IMR-90 (cell line): ENCODE measurements at regions not wholly inside any gene's neighbourhood (a gene's known extent, or its start where the extent isn't known, plus 50 kb on each side); places are given as distances from the start of the nearest gene placed in this dataset.

Experiments used
- ATAC-seq: fragments of 200-7000 bp; cut with Tn5 transposase; 2 replicates; pipeline ENCODE4 v1.9.1; 2020; ENCODE audit warnings: low read depth, mild to moderate bottlenecking, moderate library complexity
- BruUV-seq: library from RNA; stranded (reverse); fragments of 400-500 nt; replicated peaks from 2 replicates; lab custom pipeline; 2021; lab: Mats Ljungman, UMichigan
- CTCF ChIA-PET: fragments of 300-600 bp; formaldehyde crosslinking; extraction: SDS; loops from one replicate; lab custom pipeline; 2021; ENCODE audit warnings: antibody characterized with exemption; lab: Yijun Ruan, JAX
- POLR2A ChIA-PET: fragments of 300-600 bp; sonication (Branson Sonifier 250); formaldehyde crosslinking; loops from one replicate; lab custom pipeline; 2022; ENCODE audit warnings: antibody characterized with exemption; ENCODE audit not compliant: unreplicated experiment; lab: Charles Lee
- DNase-seq: peaks from one replicate; pipeline ENCODE4 v3.0.0; 2013
- H2AFZ ChIP-seq: replicated peaks from 2 replicates; pipeline ENCODE3; 2013; ENCODE audit warnings: low read length, mild to moderate bottlenecking; ENCODE audit not compliant: poor library complexity
- H2AK5ac ChIP-seq: 2 replicates; pipeline ENCODE4 v1.6.1; 2013; ENCODE audit warnings: low read depth, low read length, inconsistent platforms
- H2AK9ac ChIP-seq: replicated peaks from 2 replicates; pipeline ENCODE3; 2013; ENCODE audit warnings: mild to moderate bottlenecking, low read depth, low read length, moderate library complexity; ENCODE audit not compliant: poor library complexity
- H2BK120ac ChIP-seq: 2 replicates; pipeline ENCODE4 v1.6.1; 2013; ENCODE audit warnings: low read depth, low read length, inconsistent platforms
- H2BK15ac ChIP-seq: 3 replicates; pipeline ENCODE4 v1.6.1; 2013; ENCODE audit warnings: low read depth, low read length, inconsistent platforms
- H2BK20ac ChIP-seq: 2 replicates; pipeline ENCODE4 v1.6.1; 2013; ENCODE audit warnings: low read depth, mild to moderate bottlenecking, inconsistent platforms, low read length, moderate library complexity
- H2BK5ac ChIP-seq: 2 replicates; pipeline ENCODE4 v1.6.1; 2013; ENCODE audit warnings: mild to moderate bottlenecking, low read depth, low read length, inconsistent platforms; ENCODE audit not compliant: poor library complexity, severe bottlenecking
- H3K14ac ChIP-seq: replicated peaks from 2 replicates; pipeline ENCODE4 v1.6.1; 2013; ENCODE audit warnings: low read depth, low read length, inconsistent platforms
- H3K18ac ChIP-seq: 2 replicates; pipeline ENCODE4 v1.6.1; 2013; ENCODE audit warnings: low read depth, low read length, control low read depth
- H3K23ac ChIP-seq: 2 replicates; pipeline ENCODE4 v1.6.1; 2013; ENCODE audit warnings: low read depth, low read length, inconsistent platforms
- H3K27ac ChIP-seq: 2 replicates; pipeline ENCODE4 v1.5.1; 2013; ENCODE audit warnings: mild to moderate bottlenecking, control low read depth, low read length; ENCODE audit not compliant: insufficient read depth
- H3K27me3 ChIP-seq: 2 replicates; pipeline ENCODE4 v1.6.1; 2013; ENCODE audit warnings: low read length; ENCODE audit not compliant: control insufficient read depth, insufficient read depth
- H3K36me3 ChIP-seq: 2 replicates; pipeline ENCODE4 v1.6.1; 2013; ENCODE audit warnings: low read length, mixed read lengths; ENCODE audit not compliant: control insufficient read depth, insufficient read depth
- H3K4ac ChIP-seq: 2 replicates; pipeline ENCODE4 v1.6.1; 2013; ENCODE audit warnings: low read depth, low read length, inconsistent platforms
- H3K4me1 ChIP-seq: 2 replicates; pipeline ENCODE4 v1.6.1; 2013; ENCODE audit warnings: low read length, mixed read lengths; ENCODE audit not compliant: control insufficient read depth, insufficient read depth
- H3K4me2 ChIP-seq: 2 replicates; pipeline ENCODE4 v1.6.1; 2013; ENCODE audit warnings: low read depth, mild to moderate bottlenecking, control low read depth, low read length, moderate library complexity
- H3K4me3 ChIP-seq: 2 replicates; pipeline ENCODE4 v1.5.1; 2013; ENCODE audit warnings: low read depth, mild to moderate bottlenecking, control low read depth, low read length, moderate library complexity; ENCODE audit not compliant: insufficient read depth
- H3K56ac ChIP-seq: 2 replicates; pipeline ENCODE4 v1.6.1; 2013; ENCODE audit warnings: low read length, inconsistent platforms; ENCODE audit not compliant: insufficient read depth; ENCODE audit errors: extremely low read depth
- H3K79me1 ChIP-seq, 2 experiments: 2 replicates each; pipeline ENCODE4 v1.6.1; 2013; ENCODE audit warnings: low read length in 2 of 2, inconsistent platforms in 1 of 2, low read depth in 1 of 2
- H3K9ac ChIP-seq: 2 replicates; pipeline ENCODE4 v1.6.1; 2013; ENCODE audit warnings: low read depth, low read length, control low read depth
- H3K9me1 ChIP-seq: 2 replicates; pipeline ENCODE4 v1.6.1; 2013; ENCODE audit warnings: low read length, inconsistent platforms; ENCODE audit not compliant: insufficient read depth
- H3K9me3 ChIP-seq: 2 replicates; pipeline ENCODE4 v1.6.1; 2013; ENCODE audit warnings: low read length; ENCODE audit not compliant: control insufficient read depth, insufficient read depth
- H4K20me1 ChIP-seq: 2 replicates; pipeline ENCODE4 v1.6.1; 2013; ENCODE audit warnings: low read length, inconsistent platforms; ENCODE audit not compliant: insufficient read depth
- H4K5ac ChIP-seq: 2 replicates; pipeline ENCODE4 v1.6.1; 2013; ENCODE audit warnings: mild to moderate bottlenecking, low read depth, low read length, control low read depth
- H4K8ac ChIP-seq, 2 experiments: 2 replicates each; pipeline ENCODE4 v1.6.1; 2013; ENCODE audit warnings: low read depth in 2 of 2, low read length in 2 of 2, control low read depth in 1 of 2, inconsistent platforms in 1 of 2
- H4K91ac ChIP-seq: 2 replicates; pipeline ENCODE4 v1.6.1; 2013; ENCODE audit warnings: low read depth, low read length, inconsistent platforms; ENCODE audit not compliant: insufficient read depth
- BHLHE40 ChIP-seq: fragments of 150-350 bp; IDR thresholded peaks from 2 replicates; pipeline ENCODE4 v1.6.1; 2016; ENCODE audit warnings: mild to moderate bottlenecking, low read depth, low read length
- CEBPB ChIP-seq: IDR thresholded peaks from 2 replicates; pipeline ENCODE4 v1.6.1; 2012; ENCODE audit warnings: low read depth, low read length, improper control_type of control experiment
- CHD1 ChIP-seq: IDR thresholded peaks from 2 replicates; pipeline ENCODE4 v1.6.1; 2012; ENCODE audit warnings: low read depth, low read length, improper control_type of control experiment
- FOS ChIP-seq: fragments of 150-350 bp; IDR thresholded peaks from 2 replicates; pipeline ENCODE4 v1.6.1; 2016; ENCODE audit warnings: low read depth, low read length
- MAFK ChIP-seq: IDR thresholded peaks from 2 replicates; pipeline ENCODE4 v1.6.1; 2012; ENCODE audit warnings: low read depth, low read length, improper control_type of control experiment
- MAZ ChIP-seq: IDR thresholded peaks from 2 replicates; pipeline ENCODE4 v1.6.1; 2012; ENCODE audit warnings: low read depth, mild to moderate bottlenecking, low read length, improper control_type of control experiment, moderate library complexity, borderline replicate concordance
- MXI1 ChIP-seq: IDR thresholded peaks from 2 replicates; pipeline ENCODE4 v1.6.1; 2012; ENCODE audit warnings: low read depth, mild to moderate bottlenecking, low read length, moderate library complexity, borderline replicate concordance
- POLR2A ChIP-seq: IDR thresholded peaks from 2 replicates; pipeline ENCODE4 v1.6.1; 2012; ENCODE audit warnings: mild to moderate bottlenecking, low read depth, low read length
- RCOR1 ChIP-seq: IDR thresholded peaks from 2 replicates; pipeline ENCODE4 v1.6.1; 2012; ENCODE audit warnings: mild to moderate bottlenecking, low read length, improper control_type of control experiment; ENCODE audit not compliant: insufficient replicate concordance
- RFX5 ChIP-seq: IDR thresholded peaks from 2 replicates; pipeline ENCODE4 v1.8.0; 2012; ENCODE audit warnings: low read depth, mild to moderate bottlenecking, low read length, moderate library complexity
- USF2 ChIP-seq: fragments of 150-350 bp; IDR thresholded peaks from 2 replicates; pipeline ENCODE4 v1.6.1; 2017; ENCODE audit warnings: mild to moderate bottlenecking, antibody characterized with exemption, low read length, low read depth
- WGBS, 2 experiments: methylation state at CpG; one replicate each; pipeline versions ENCODE4 v1.1.5 to v1.1.7; 2013; ENCODE audit warnings: missing lambda C conversion rate in 2 of 2; ENCODE audit not compliant: insufficient read length in 1 of 2; ENCODE audit errors: extremely low coverage in 2 of 2; 5-methylcytosine and 5-hydroxymethylcytosine counted together
- dilution Hi-C: fragments of 300-500 bp; cut with HindIII; formaldehyde crosslinking; loops from one replicate; pipeline ENCODE4 v1.14.3; 2018; ENCODE audit warnings: low sequenced_read_pairs; ENCODE audit not compliant: unreplicated experiment
- in situ Hi-C: fragments of 300-500 bp; cut with MboI; formaldehyde crosslinking; loops from 3 replicates; pipeline ENCODE4 v1.14.3; 2019; ENCODE audit warnings: low sequenced_read_pairs, inconsistent platforms, mixed read lengths
- intact Hi-C: fragments of 100-400 bp; cut with micrococcal nuclease; formaldehyde crosslinking; loops from 2 replicates; pipeline ENCODE4 v1.10.0; 2022
- TF ChIP-seq, protein P1 (sequence below): conservative IDR thresholded peaks from 2 replicates; pipeline ENCODE4 v1.5.1; 2012; ENCODE audit warnings: mild to moderate bottlenecking, low read depth, low read length, improper control_type of control experiment
- TF ChIP-seq, protein P2 (sequence below): fragments of 150-350 bp; IDR thresholded peaks from 2 replicates; pipeline ENCODE4 v1.6.1; 2016; ENCODE audit warnings: low read depth, mild to moderate bottlenecking, low read length, moderate library complexity, borderline replicate concordance

DNA sequence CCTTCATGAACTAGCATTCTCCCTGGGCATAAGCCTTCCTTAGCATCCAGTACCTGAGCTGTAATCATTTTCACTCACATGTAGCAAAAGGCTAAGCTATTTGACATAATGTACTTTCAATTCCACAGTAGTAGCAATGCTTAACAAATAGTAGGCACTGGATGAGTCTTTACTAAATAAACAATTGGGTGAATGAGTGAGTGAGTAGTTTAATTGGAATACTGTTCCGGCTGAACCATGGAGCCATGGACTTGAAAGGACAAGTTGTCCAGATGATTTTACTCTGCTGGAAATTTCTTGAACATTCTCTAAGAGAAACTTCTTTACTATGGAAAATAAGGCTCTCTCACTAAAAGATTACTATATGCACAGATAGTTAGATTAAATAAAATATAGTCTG is 159.3 kb downstream of the FAM47B start:
- Histone ChIP-seq H4K20me1 (no peaks in the 10 kb centered on the region), H2BK5ac (no peak overlapping the region), H3K79me1 (no peaks in the 10 kb centered on the region), H3K23ac (no peak overlapping the region), H3K4me2 (no peak overlapping the region), H3K36me3 (no peaks in the 10 kb centered on the region), H3K27me3 (no peaks in the 10 kb centered on the region), H3K27ac (no peak overlapping the region), H2AFZ (no peak overlapping the region), H3K9ac (no peak overlapping the region), H2BK20ac (no peak overlapping the region), H3K9me1 (no peaks in the 10 kb centered on the region), H2AK5ac (no peak overlapping the region), H4K5ac (no peak overlapping the region), H3K18ac (no peak overlapping the region), H2BK15ac (no peak overlapping the region), H2AK9ac (no peak overlapping the region), H3K4ac (no peak overlapping the region), H3K14ac (no peak overlapping the region), H3K56ac (no peak overlapping the region), H3K9me3 (no peaks in the 10 kb centered on the region), H2BK120ac (no peak overlapping the region), H4K91ac (no peak overlapping the region), H3K4me1 (peaks cover 3% of the 10 kb centered on the region), H4K8ac (no peak overlapping the region), H3K4me3 (no peak overlapping the region)
- no TSS peak for BruUV-seq
- in situ Hi-C loops (no loop called here), intact Hi-C loops (no loop called here), dilution Hi-C loops (no loop called here)
- TF ChIP-seq USF2 (no peak), RCOR1 (no peak), CHD1 (no peak), MXI1 (no peak), BHLHE40 (no peak), POLR2A (no peak), RFX5 (no peak), FOS (no peak), CEBPB (no peak), MAFK (no peak), MAZ (no peak)
- TF ChIP-seq, protein P1, sequence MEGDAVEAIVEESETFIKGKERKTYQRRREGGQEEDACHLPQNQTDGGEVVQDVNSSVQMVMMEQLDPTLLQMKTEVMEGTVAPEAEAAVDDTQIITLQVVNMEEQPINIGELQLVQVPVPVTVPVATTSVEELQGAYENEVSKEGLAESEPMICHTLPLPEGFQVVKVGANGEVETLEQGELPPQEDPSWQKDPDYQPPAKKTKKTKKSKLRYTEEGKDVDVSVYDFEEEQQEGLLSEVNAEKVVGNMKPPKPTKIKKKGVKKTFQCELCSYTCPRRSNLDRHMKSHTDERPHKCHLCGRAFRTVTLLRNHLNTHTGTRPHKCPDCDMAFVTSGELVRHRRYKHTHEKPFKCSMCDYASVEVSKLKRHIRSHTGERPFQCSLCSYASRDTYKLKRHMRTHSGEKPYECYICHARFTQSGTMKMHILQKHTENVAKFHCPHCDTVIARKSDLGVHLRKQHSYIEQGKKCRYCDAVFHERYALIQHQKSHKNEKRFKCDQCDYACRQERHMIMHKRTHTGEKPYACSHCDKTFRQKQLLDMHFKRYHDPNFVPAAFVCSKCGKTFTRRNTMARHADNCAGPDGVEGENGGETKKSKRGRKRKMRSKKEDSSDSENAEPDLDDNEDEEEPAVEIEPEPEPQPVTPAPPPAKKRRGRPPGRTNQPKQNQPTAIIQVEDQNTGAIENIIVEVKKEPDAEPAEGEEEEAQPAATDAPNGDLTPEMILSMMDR = no peak
- TF ChIP-seq, protein P2, sequence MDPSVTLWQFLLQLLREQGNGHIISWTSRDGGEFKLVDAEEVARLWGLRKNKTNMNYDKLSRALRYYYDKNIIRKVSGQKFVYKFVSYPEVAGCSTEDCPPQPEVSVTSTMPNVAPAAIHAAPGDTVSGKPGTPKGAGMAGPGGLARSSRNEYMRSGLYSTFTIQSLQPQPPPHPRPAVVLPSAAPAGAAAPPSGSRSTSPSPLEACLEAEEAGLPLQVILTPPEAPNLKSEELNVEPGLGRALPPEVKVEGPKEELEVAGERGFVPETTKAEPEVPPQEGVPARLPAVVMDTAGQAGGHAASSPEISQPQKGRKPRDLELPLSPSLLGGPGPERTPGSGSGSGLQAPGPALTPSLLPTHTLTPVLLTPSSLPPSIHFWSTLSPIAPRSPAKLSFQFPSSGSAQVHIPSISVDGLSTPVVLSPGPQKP = no peak
- no CpG with 5 or more reads among the region's 1 CpG for WGBS, 2 experiments
- ChIA-PET POLR2A (no interaction called here), CTCF (interaction anchor here (0.6 kb wide), 1 partner anchor 10 kb away, joined by 3 read pairs; no protein-coding TSS in a partner anchor)
- peak; percentile 46 for ATAC-seq
- DNase-seq = peak; percentile 28
